ENCODE measurements at regions not wholly inside any gene's neighbourhood (a gene's known extent, or its start where the extent isn't known, plus 50 kb on each side); places are given as distances from the start of the nearest gene placed in this dataset.

DNA sequence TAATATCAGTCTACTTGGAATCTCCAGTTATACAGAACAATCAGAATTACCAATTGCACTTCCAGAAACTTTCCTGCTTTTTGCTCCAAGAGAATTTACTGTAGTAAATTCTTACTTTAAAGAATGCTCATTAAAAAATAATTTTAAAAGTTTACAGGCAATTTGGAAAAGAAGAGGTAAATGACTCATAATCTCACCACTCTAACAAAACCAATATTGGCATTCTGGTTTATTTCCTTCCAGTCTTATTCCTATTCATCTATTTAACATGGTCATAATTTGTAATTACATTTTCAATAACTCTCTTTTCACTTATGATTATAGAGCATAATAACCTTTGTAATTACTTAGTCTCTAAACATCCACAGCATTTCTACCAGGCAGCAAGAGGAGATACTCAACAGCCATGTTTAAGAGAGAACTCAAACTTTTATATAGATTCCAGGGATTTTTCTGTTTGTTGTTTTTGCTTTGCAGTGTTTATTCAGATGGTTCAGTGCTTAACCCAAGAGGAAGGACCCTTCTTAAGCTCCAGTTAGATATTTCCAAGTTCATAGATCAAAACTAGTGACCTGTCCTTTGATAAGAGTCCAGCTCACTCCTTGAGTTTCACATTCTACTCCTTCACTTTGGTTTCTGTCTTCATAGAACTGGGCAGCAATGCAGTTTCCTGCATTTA is 464.7 kb downstream of the TXNL1 start:
- no peak for DNase-seq

GRCh38 chr18:56172527-56172926 is 465.9 kb downstream of the TXNL1 start:
- no peak for DNase-seq

DNA sequence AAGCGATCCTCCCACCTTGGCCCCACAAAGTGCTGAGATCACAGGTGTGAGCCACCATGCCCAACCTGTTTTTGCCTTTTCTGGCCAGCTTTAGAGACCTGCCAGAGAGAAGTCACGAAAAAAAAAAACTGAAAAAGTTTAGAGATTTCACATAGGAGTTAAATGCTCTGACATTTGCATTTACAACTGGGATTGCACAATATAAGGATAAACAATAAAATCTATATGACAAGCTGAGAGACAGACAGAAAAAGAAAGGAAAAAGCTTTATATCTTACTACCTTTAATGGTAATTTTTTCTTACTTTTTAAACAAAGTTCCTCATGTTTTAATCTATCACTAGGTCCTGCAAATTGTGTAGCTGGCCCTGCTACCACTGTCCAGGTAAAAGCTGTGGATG is 466.5 kb downstream of the TXNL1 start:
- no peak for DNase-seq

DNA sequence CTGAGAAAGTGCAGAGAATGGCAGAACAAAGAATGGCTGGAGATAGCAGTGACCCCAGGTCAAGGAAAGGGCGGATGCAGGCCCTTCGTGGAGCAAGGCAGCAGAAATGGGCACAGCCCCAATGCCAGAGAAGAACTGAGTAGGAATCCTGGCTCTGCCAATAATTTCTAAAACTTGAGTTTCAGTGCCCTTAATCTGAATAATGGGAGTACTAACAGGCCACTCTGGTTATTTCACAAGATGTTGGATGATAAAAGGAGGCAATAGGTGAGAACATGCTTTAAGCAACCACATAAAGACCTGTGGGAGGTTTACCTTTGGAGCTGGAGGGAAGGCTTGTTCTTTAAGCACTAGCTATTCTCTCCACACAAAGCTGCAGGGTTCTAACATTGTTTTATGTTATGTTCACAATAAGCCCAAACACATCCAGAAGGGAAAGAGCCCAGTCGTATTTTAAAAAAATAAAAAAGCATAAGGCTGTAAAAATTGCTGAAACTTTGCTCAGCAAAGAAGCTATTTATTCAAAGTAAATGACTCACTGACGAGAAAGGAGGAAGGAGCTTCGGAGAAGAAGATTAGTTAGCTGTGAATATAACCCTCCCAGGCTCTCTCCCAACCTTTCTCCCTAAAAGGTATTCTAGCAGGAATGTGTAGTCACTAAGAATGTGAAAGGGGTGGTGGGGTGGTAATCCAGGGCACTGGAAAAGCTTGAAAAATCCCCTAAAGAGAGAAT is 470.2 kb downstream of the TXNL1 start:
- DNase-seq: no peak

- no peak for DNase-seq
These were observed 471.0 kb downstream of the TXNL1 start for GRCh38 chr18:56167366-56167765.

DNA sequence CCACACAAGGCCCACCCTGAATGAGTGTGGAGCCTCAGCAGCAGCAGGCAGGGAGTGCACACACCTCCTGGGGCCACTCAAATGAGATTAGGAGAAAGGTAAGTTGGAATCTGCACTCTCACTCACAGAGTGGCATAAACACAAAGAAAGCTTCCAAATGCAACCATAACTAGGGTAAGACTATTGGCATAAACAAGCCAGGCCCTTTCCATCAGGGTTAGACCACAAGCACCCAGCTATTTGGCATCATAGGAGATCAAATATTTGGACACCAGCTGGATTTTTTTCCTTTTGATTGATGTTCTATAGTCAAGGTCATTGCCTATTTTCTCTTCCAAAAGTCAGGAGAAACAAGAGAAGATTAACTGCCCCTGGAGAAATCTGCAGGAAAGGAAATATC is 471.5 kb downstream of the TXNL1 start:
- DNase-seq: no peak

- no peak for DNase-seq
These were observed 472.6 kb downstream of the TXNL1 start for GRCh38 chr18:56165601-56166355.

DNA sequence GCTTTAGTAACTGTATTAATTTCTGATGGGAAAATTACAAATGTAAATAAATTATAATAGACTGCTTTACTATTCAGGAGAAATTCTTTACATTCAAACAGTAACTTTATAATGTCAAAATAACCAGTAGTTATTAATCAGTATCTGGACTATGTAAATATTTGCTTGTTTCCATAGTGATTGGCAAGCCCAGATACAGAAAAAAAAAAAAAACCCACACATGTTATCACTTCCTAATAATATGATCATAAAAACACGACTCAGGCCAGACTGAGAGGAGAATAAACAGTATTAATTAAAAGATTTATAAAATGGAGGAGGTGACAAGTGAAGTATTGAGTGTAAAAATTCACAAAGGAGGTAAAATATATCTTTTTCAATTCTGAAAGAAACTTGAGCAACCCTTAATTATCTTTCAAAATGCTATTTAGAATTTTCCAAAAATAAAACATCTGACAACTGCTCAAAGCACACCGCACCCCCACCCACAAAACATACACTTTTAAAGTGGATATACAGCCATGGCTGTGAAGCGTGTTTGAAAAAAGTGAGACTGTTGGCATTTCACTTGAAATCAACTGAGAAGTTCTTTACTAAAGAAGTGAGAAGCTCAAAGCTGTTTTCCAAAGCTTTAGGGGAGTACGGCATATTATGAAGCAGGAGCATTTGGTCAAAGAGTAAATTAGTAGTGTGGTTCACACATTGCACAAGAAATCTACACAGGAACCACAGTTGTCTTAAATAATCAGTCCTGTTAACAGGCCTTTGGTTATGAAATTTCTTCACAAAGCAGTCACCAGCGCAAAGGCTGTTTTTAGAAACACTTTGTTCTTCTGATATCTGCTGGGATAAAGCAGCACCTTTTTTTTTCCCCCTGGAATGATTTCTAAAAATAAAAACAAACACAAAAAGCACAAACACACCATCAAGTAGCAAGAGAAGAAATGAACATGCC is 475.8 kb downstream of the TXNL1 start:
- no peak for DNase-seq

DNA sequence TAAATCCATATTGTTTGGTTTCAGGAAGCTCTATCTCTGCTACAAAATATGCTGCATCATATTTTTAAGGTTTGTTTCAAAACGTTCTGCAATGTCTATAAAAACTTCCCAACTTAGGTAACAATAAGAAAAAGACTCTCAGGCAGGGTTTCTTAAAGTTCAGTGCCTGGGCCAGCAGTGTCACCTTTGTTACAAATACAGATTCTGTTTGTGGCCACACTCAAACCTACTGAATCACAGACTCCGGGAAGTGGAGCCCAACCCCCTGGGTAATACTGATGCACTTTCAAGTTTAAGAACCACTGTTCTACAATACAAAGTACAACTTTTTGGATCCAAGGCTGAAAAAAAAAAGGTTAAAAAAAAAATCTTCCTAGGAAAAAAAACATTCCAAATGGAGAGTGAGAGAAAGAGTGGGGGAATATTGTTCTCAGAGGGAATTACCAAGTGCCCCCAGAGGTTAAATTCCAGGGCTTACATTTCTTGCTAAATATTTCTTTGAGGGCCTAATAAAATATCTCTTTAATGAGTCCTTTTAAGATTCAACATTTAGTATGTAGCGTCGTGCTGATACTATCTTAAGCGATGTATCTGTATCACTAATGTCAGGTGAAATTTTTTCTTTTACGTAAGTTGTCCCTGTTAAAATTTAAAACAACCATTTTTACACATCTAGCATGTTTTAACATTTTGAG is 476.7 kb downstream of the TXNL1 start:
- DNase-seq: peak in 1 of 51 donors; percentile 2

- DNase-seq: no peak
These were observed 479.7 kb downstream of the TXNL1 start for GRCh38 chr18:56158676-56159075.

DNA sequence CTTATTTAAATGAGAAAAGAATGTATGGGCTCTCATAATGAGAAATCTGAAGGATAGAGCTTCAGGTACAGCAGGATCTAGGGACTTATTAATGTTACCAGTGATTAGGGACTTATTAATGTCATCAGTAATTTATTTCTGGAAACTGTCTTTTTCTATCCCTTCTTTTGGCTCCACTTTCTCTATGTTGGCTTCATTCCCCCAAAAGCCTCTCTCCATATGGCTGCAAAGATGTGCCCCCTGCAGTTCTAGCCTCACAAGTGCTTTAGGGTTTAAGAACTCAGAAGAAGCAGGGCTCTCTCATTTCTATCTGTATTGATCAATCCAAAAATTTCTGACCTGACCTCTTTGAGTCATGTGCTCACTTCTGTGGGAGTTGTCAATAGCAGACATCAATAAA is 480.9 kb downstream of the TXNL1 start:
- no peak for DNase-seq

GRCh38 chr18:56152551-56153310 is 485.7 kb downstream of the TXNL1 start:
- DNase-seq: peak in 1 of 51 donors; percentile 6

GRCh38 chr18:56148373-56148772 is 490.0 kb downstream of the TXNL1 start:
- DNase-seq: no peak

DNA sequence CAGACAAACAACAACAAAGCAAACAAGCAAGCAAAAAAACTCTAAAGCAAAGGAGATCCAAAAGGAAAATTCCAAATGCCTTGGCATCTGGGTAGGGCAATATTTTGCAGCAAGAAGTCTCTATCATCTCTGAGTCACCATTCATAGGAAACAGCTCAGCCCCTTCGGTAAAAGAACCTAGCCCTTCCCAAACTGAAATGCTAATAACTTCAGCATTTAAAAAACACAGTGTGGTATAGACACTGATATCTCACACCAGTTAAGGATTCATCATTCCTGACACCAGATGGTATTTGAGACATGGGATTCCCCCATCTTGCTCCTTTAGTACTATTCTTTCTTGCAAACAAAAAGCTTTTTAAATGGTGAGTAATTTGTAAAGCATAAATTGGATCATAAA is 491.8 kb downstream of the TXNL1 start:
- DNase-seq: no peak

DNA sequence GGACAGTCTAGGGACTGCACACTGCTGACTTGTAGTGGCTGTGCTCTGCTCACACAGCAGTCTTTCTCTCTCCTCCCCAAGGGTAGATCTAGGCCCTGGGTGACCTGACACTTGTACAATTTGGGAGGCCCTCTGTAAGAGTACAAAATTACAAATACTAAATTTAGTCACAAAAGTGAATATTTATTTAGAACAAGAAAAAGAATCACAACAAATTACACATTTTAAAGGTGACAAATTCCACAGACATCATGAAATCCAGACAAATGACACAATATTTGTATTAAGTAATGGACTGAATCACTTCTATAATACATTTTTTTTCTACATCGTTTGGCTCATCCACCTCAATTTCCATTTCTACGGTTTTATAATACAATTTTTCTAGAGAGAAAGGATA is 496.4 kb downstream of the TXNL1 start:
- no peak for DNase-seq

DNA sequence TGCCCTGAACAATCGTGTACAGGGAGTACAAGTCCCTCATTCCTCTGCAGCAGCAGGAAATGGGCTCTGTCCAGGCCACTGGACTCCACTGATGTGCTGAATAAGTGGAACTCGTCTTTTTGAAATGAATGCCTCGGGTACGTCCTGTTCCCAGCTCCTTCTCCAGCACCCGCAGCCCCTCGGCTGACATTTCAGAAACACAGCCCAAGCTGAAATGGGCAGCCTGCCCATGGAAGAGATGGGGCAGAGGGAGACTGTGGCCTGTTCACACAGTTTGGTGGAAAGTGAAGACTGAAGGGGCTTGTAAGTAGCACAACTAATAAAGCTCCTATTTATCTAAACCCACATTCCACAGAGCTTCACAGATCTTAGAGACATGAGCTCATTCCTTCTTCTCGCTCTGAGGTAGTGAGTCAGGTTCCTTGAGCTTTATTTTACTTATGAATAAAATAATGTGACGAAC is 498.6 kb downstream of the TXNL1 start:
- DNase-seq: peak in 37 of 51 donors; percentile 4 to 73 (median 36)

- DNase-seq: no peak
These were observed 499.0 kb downstream of the TXNL1 start for GRCh38 chr18:56139372-56139771.

DNA sequence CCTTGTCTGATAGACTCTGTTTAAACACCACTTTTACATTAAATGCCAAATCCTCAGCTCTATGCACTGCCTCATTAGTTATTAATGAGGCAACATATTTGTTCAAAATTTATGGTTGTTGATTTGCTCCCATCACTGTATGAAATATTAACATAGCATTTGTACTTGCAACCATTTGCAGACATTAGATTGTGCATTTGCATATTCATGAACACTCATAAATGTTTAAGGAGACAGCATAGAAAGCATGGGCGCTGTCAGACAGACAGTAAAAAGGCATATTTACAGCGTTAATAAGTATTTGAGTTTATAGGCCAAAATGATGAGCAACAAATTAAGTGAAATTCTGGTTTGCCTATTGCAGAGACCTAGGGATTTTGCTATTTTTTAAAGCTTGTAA is 502.3 kb downstream of the TXNL1 start:
- DNase-seq: no peak

GRCh38 chr18:56130481-56130880 is 507.9 kb downstream of the TXNL1 start:
- no peak for DNase-seq

Measured in hypothalamus (tissue), 51 donors.